Effector memory CD4-positive, alpha-beta T cell (primary cell): ENCODE measurements at regions not wholly inside any gene's neighbourhood (a gene's known extent, or its start where the extent isn't known, plus 50 kb on each side); places are given as distances from the start of the nearest gene placed in this dataset.
"Not testable (repeated sequence)": the region's sequence is repeated elsewhere in the genome, so short reads cannot be mapped to it uniquely, and the experiment has no call there.

Experiments used
- DNase-seq, 3 donors: peaks; one replicate each; pipeline ENCODE4 v3.0.0-alpha.2; 2020
- H3K27ac ChIP-seq: 2 replicates; pipeline ENCODE4 v1.7.0; 2013; ENCODE audit warnings: mild to moderate bottlenecking, low read length, moderate library complexity; ENCODE audit not compliant: insufficient read depth, poor library complexity, severe bottlenecking
- H3K27me3 ChIP-seq: replicated peaks from 2 replicates; pipeline ENCODE4 v1.7.0; 2013; ENCODE audit warnings: mild to moderate bottlenecking, low read length; ENCODE audit not compliant: insufficient read depth, control insufficient read depth, poor library complexity, severe bottlenecking
- H3K36me3 ChIP-seq: 2 replicates; pipeline ENCODE4 v1.7.0; 2013; ENCODE audit warnings: mild to moderate bottlenecking, low read length, moderate library complexity; ENCODE audit not compliant: control insufficient read depth, insufficient read depth
- H3K4me1 ChIP-seq: 2 replicates; pipeline ENCODE4 v1.7.0; 2013; ENCODE audit warnings: low read length, mild to moderate bottlenecking; ENCODE audit not compliant: control insufficient read depth, insufficient read depth, poor library complexity, severe bottlenecking
- H3K4me3 ChIP-seq: 2 replicates; pipeline ENCODE4 v1.7.0; 2013; ENCODE audit warnings: low read length, low read depth, mild to moderate bottlenecking; ENCODE audit not compliant: insufficient read depth, poor library complexity, severe bottlenecking
- H3K9me3 ChIP-seq: 2 replicates; pipeline ENCODE4 v1.7.0; 2013; ENCODE audit warnings: mild to moderate bottlenecking, low read length, moderate library complexity; ENCODE audit not compliant: control insufficient read depth

DNA sequence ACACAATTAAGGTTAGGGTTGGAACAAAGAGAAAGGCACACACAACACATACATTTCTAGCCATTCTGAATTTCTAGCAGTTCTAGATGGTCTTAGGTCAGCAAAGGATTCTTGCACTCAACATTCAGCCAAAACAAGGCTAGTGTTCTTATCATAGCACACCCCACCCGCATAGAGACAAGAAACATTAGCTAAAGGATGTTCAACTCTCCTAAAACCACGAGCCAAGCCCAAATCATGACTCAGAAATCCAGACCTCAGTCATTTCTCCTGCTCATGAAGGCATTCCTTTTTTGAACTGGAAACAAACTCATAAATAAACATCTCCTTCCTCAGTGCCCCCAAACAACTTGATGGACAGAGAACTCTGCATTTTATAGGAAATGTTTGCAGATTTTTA, 293.0 kb upstream of the NOTCH2NLA start:
- not testable (repeated sequence) for H3K4me3 ChIP-seq, DNase-seq, H3K4me1 ChIP-seq, H3K27me3 ChIP-seq, H3K36me3 ChIP-seq, H3K9me3 ChIP-seq, H3K27ac ChIP-seq

DNA sequence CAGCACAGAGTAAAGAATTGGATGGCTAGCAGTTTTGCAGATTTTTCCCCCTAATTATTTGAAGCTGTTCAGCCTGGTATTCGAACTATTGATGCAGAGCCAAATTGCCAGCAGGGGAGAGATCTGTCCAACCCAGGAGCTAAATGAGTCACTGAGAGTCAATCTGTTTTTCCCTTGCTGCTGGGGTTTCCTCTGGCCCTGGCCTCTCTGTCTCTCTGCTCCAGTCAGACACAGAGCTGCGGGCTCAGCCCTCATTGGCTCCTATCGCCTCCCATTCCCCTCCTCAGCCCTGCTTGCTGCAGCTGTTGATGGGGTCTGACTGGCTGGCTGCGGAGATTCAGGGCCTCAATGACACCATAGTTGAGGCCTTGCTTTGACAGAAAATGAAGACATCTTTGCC, 284.9 kb upstream of the NOTCH2NLA start:
- not testable (repeated sequence) for H3K4me1 ChIP-seq, H3K9me3 ChIP-seq, H3K27me3 ChIP-seq, H3K4me3 ChIP-seq, DNase-seq, H3K36me3 ChIP-seq, H3K27ac ChIP-seq

DNA sequence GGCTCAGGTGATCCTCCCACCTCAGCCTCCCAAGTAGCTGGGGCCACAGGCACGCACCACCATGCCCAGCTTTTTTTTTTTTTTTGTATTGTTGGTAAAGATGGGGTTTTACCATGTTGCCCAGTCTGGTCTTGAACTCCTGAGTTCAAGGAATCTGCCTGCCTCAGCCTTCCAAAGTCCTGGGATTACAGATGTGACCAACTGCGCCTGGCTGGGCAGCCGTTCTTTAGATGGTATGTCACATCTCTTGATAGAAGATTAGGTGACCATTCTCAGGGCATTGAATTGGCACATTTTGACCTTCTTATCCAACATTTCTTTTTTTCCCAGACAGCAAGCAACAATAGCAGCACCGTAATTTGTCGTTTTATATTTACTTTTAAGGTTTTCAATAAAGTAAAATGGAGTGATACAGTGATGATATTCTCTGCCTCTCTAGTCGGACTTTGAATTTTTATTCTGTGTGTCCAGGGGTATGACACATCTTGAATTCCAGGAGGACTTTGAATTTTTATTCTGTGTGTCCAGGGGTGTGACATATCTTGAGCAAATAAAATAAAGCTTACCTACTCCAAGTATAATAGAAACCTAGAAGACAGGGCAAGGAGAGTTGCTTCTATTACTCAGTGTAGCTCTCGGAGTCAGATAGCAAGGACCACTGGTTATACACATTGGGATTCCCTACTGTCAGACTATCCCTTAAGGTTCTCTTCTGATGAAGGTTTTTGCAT, 282.4 kb upstream of the NOTCH2NLA start:
- H3K9me3 ChIP-seq, H3K36me3 ChIP-seq, H3K27me3 ChIP-seq, DNase-seq, H3K4me3 ChIP-seq, H3K4me1 ChIP-seq, H3K27ac ChIP-seq: not testable (repeated sequence)

DNA sequence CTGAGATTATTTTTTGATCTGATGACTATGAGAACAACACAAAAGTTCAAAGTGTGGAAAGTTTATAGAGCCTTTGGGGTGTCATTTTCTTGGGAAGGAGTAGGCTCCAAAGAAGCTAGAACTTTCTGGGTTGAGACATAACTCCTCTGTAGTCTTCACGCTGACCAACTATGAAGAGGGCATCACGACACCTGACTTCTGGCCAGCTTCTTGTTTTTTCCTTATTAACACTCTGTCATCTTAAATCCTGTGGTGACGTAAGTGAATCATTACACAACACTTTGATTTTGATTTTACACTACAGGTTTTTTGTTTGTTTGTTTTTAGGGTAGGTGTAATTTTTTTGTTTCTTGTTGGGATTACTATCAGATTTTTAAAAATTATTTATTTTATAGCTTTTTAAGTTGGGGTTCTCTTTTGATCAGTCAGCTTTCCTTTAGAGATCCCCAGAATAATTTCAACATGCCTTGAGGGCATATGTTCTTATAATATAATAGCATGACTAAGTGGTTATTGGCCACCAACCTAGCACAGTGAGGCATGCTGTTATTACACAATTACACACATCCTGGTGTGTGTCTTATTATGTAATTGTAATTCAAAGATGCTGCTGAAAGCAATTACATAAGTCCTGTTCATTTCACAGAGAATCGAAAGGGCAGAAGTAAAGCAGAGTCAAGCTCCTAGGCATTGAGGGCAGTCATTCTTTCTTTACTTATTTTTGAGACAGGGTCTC, 281.6 kb upstream of the NOTCH2NLA start:
- not testable (repeated sequence) for H3K4me3 ChIP-seq, H3K27me3 ChIP-seq, H3K9me3 ChIP-seq, H3K27ac ChIP-seq, H3K36me3 ChIP-seq, H3K4me1 ChIP-seq, DNase-seq

DNA sequence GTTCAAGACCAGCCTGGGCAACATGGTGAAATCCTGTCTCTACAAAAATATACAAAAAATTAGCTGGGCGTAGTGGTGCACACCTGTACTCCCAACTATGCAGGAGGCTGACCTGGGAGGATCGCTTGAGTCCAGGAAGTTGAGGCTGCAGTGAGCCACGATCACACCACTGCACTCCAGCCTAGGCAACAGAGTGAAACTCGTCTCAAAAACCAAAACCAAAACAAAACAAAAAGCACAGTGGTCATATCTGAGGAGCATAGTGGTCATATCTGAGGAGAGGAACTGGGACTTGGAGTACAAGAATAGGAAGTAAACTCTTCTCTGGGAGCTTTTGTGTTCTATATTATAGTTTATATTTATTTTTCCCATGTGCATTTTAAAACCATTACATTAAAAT, 275.3 kb upstream of the NOTCH2NLA start:
- not testable (repeated sequence) for H3K27ac ChIP-seq, H3K27me3 ChIP-seq, H3K9me3 ChIP-seq, H3K4me3 ChIP-seq, H3K4me1 ChIP-seq, DNase-seq, H3K36me3 ChIP-seq

DNA sequence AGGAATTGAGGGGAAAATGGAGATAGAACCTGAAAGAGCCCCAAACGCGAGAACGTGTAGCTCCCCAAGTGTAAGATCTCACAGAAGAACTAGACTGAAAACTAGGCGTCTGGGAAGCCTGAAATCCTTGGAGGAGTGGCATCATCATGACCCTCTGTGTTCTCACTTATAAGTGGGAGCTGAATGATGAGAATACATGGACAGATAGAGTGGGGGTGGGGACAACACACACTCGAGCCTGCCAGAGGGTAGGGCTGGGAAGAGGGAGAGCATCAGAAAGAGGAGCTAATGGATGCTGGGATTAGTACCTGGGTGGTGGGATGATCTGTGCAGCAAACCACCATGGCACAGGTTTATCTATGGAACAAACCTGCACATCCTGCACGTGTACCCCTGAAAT, 258.7 kb upstream of the NOTCH2NLA start:
- not testable (repeated sequence) for H3K27ac ChIP-seq, H3K4me3 ChIP-seq, H3K36me3 ChIP-seq, H3K9me3 ChIP-seq, H3K4me1 ChIP-seq, H3K27me3 ChIP-seq, DNase-seq

DNA sequence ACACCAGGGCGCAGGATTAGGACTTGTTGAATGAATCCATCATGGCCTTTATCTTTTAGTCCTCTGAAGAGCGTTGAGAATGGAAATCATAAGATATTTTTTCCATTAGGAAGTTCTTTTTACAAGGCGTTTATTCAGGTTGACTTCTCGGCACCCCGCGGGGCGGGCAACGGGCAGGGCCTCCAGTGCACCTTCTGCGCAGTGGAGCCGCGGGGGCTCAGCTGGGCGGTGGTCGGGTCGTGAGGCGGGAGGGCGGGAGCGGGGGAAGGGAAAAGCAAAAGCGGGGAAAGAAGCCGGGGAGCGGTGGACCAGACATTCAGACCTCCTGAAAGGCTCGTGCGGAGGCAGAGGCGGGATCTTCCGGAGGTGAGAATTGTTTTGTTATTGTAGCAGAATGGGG, 258.3 kb upstream of the NOTCH2NLA start:
- H3K36me3 ChIP-seq, DNase-seq, H3K4me1 ChIP-seq, H3K27ac ChIP-seq, H3K4me3 ChIP-seq, H3K27me3 ChIP-seq, H3K9me3 ChIP-seq: not testable (repeated sequence)

DNA sequence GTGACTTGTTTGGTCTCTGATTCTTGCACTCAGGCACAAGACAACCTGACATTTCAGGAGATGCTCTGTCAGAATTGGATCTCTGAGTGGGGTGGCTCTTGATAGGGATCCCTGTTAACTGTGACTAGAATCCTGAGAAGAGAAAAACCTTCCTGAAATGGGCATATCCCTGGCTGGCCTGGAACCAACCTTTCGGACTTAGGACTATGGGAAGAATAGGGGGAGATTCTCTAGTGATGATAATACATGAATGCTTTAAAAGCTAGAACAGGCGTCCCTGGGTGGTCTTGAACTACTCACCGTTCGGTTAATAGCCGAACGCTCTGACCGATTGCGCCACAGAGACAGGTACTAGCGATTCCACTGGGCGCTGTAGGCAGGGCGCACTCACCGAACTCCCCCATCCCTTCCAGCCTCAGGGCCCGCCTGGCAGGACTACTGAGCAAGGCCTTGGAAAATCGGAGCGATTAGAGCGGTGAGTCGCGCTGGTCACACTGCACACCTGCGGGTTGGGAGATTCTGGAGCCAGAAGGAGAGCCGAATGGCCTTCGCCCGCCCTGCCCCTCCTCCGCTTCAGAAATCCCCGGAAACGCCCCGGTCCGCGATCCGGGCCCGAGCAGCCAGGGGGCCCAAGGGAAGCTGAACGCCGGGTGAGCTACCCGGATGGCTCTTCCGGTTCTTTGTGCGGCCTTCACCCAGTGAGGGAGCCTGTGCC, 257.6 kb upstream of the NOTCH2NLA start:
- DNase-seq, H3K27ac ChIP-seq, H3K4me1 ChIP-seq, H3K36me3 ChIP-seq, H3K9me3 ChIP-seq, H3K27me3 ChIP-seq, H3K4me3 ChIP-seq: not testable (repeated sequence)

DNA sequence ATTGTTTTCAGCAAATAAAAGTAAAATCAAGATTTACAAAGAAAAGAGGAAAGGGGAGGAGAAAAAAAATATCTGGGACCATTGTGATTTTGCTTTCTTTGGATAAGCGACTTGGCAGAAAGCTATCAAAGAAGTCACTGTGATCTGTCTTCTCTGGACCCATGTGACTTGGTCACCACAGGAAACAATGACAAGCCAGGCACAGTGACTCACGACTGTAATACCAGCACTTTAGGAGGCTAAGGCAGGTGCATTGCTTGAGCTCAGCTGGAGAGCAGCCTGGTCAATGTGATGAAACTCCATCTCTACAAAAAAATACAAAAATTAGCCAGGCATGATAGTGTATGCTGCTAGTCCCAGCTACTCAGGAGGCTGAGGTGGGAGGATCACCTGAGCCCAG, 255.4 kb upstream of the NOTCH2NLA start:
- H3K4me1 ChIP-seq, H3K9me3 ChIP-seq, H3K27me3 ChIP-seq, H3K27ac ChIP-seq, H3K36me3 ChIP-seq, DNase-seq, H3K4me3 ChIP-seq: not testable (repeated sequence)

DNA sequence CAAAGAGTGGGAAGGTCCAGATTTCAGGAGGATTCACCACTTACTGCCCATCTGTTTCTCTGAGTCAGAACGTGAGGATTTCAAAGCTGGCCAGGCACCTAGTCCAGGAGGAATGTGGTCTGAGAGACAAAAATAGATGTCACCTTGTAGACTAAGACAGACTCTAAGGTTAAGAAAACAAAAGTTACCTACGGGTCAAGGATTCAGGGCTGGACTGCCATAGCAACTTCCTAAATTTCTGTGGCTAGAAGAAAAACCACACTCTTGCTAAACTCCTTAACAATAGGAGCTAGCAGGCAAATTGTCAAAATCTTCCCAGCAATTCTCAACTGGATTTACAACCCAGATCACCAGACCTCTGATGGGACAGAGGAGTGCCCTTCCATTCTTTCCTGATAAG, 250.4 kb upstream of the NOTCH2NLA start:
- not testable (repeated sequence) for H3K4me3 ChIP-seq, H3K4me1 ChIP-seq, DNase-seq, H3K9me3 ChIP-seq, H3K27me3 ChIP-seq, H3K27ac ChIP-seq, H3K36me3 ChIP-seq
